Ovary (tissue), 7 donors: ENCODE measurements at regions not wholly inside any gene's neighbourhood (a gene's known extent, or its start where the extent isn't known, plus 50 kb on each side); places are given as distances from the start of the nearest gene placed in this dataset.
"Not testable (repeated sequence)": the region's sequence is repeated elsewhere in the genome, so short reads cannot be mapped to it uniquely, and the experiment has no call there.

ENCODE experiments used
- DNase-seq, 5 donors: peaks; one replicate each; pipeline ENCODE4 v3.0.0-alpha.2; 2019 to 2020
- H3K27ac ChIP-seq, 2 donors: fragments of 200-600 bp; one replicate each; pipeline versions ENCODE4 v1.5.1 to v1.8.0; 2019 to 2022
- H3K27me3 ChIP-seq: fragments of 200-600 bp; one replicate; pipeline ENCODE4 v1.8.0; 2022
- H3K36me3 ChIP-seq: fragments of 200-600 bp; sonication (generic); one replicate; pipeline ENCODE4 v1.5.1; 2019
- H3K4me1 ChIP-seq: one replicate; pipeline ENCODE4 v1.8.1; 2013; ENCODE audit warnings: mild to moderate bottlenecking, moderate library complexity; ENCODE audit not compliant: insufficient read depth
- H3K4me3 ChIP-seq: fragments of 200-600 bp; sonication (generic); one replicate; pipeline ENCODE4 v1.5.1; 2017
- H3K9me3 ChIP-seq, 2 donors: fragments of 200-600 bp in 1 of 2; sonication (generic) in 1 of 2; one replicate each; pipeline versions ENCODE4 v1.5.1 to v1.8.1; 2013 to 2019; ENCODE audit warnings: mild to moderate bottlenecking in 1 of 2, moderate library complexity in 1 of 2
- WGBS, 3 donors: extraction: QIAGEN DNeasy Blood & Tissue Kit in 1 of 3; methylation state at CpG; one replicate each; pipeline versions ENCODE4 v1.1.5 to v1.1.7; 2013 to 2017; 5-methylcytosine and 5-hydroxymethylcytosine counted together
- intact Hi-C, 4 donors: fragments of 100-400 bp; cut with DNase I; formaldehyde crosslinking; loops; one replicate each; pipeline versions ENCODE4 v1.11.0 to v1.15.1; 2022 to 2023
- donor health status: DM: no; HTN: no; CAD: no; lungs with moderate emphysema.
- donor health status: DM: no; HTN: no; CAD: no.
- donor health status: Bipolar disorder and iron deficiency.
- donor health status: DM: no; HTN: no; CAD: no.
- donor health status: DM: yes; HTN: yes; CAD: no.

GRCh38 chr3:195634426-195635261 is 50.9 kb upstream of the APOD start:
- intact Hi-C loops: not testable (repeated sequence)

More at GRCh38 chr3:195634426-195635261, 50.9 kb upstream of the APOD start:
- Histone ChIP-seq H3K27ac (peak overlapping the region in 1 of 2 donors; percentile 48), H3K4me3 (peak overlapping the region; percentile 46)
- H3K36me3 ChIP-seq, H3K9me3 ChIP-seq, H3K4me1 ChIP-seq, H3K27me3 ChIP-seq: not testable (repeated sequence)
- peak in 1 of 5 donors; percentile 58 for DNase-seq
- WGBS, 3 donors: 0% methylated on average over 2 to 11 of the region's 70 CpGs
